ELR (cell line): ENCODE measurements at regions not wholly inside any gene's neighbourhood (a gene's known extent, or its start where the extent isn't known, plus 50 kb on each side); places are given as distances from the start of the nearest gene placed in this dataset.

Source experiments
- DNase-seq: peaks from one replicate; pipeline ENCODE4 v3.0.0-alpha.2; 2015; ENCODE audit warnings: low read depth

- DNase-seq = no peak
Measured at GRCh38 chr15:72919936-72920465, 132.3 kb upstream of the NEO1 start.

- DNase-seq = no peak
Measured at GRCh38 chr15:72916897-72917296, 133.3 kb upstream of the ADPGK start.

GRCh38 chr15:72916378-72916777 is 132.8 kb upstream of the ADPGK start:
- no peak for DNase-seq

DNA sequence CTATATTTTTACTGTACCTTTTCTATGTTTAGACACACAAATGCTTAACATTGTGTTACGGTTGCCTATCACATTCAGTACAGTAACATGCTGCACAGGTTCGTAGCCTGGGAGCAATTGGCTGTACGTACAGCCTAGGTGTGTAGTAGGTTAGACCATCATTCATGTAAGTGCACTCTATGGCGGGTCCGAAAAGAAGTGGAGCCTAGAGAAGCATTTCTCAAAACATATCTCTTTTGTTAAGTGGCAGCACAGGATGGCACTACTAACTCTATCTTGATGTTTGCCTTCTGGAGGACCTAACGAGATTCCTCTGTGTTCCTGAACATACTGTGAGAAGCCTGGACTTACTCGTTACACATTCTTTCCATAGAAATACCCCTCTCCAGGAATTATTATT is 132.3 kb upstream of the ADPGK start:
- DNase-seq = no peak

GRCh38 chr15:72912996-72913395 is 129.4 kb upstream of the ADPGK start:
- no peak for DNase-seq

DNA sequence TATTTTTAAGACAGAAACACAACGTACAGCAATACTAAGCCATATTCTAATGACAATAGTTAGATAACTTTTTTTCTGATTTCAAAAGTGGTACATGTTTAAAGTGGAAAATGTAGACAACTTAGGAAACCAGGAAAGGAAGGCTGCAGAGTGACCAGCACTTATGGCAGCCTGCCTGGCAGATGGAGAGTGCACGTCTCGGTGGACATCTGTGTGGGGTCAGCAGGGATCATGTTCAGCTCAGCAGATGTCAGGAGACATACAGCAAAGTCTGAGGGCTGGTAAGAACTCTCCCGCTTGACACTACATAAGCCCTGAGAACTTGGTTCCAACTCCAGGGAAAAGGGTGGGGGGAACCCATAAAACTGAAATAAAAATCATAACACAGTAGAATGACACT is 128.6 kb upstream of the ADPGK start:
- DNase-seq = no peak

- no peak for DNase-seq
Measured at GRCh38 chr15:72911626-72912025, 128.1 kb upstream of the ADPGK start.

- no peak for DNase-seq
Measured at GRCh38 chr15:72908713-72909112, 125.2 kb upstream of the ADPGK start.

GRCh38 chr15:72907733-72908132 is 124.2 kb upstream of the ADPGK start:
- DNase-seq = no peak

DNA sequence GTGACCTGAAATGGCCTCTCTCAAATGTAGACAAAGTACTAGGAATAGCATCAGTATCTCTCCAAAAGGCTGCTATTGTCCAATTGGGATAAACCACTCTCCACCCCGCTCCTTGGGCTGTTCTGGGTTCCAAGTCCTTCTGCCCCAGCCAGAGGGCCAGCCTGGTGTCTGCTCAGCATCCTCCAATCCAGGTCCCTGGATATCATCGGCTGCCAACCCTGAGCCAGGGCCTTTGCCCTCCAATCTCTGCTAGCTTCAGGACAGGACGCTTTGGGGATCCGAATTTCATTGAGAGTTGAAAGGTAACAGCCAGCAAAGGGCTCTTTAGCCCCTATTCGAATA is 119.3 kb upstream of the ADPGK start:
- no peak for DNase-seq

DNA sequence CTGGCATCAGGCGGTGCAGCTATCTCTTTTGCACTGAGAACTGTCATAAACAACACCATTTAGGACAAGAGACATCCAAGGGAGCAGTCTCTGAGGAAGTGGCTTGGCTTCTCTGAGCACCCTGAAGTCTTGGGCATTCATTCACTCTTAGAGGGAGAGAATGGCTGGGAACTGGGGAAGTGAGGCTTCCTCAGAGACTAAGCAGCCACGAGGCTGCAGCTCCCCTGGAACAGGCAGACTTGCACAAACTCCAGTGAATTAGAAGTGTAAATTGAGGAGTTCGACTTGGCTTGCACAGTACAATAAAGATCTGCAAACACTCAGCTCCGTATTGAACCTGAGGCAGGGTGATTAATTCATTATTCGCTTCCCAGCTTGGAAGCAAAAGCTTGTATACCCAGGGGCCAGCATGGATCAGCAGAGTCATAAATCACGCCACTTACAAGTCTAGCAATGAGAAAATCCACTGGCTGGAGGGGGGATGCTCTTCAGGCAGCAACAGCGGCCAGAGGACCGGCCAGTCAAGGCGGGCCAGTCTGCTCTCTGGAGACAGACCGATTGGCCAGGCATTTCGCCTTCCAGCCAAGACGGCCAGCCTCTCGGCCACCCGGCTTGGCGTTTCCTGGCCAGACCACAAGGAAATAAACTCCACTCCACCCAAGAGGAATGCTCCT is 118.8 kb upstream of the ADPGK start:
- DNase-seq = peak; percentile 20

DNA sequence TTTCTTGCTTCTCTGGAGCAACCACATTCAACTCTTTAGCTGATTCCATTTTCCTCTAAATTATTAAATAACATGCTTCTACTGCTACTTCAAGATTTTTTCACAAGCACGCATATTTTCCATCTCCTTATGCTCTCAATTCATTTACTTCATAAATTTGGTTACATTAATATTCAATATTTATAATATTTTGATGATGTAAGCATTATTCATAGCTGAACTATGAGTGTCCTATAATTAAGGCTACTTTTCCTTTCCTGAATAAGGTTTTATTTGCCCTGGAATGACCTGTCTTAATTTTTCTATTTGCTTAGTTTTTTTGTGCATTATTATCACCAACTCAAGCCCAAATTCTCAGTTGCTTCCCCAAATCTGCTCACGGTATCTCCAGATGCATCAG is 109.4 kb upstream of the ADPGK start:
- no peak for DNase-seq

- no peak for DNase-seq
Measured at GRCh38 chr15:72890043-72890442, 106.5 kb upstream of the ADPGK start.

DNA sequence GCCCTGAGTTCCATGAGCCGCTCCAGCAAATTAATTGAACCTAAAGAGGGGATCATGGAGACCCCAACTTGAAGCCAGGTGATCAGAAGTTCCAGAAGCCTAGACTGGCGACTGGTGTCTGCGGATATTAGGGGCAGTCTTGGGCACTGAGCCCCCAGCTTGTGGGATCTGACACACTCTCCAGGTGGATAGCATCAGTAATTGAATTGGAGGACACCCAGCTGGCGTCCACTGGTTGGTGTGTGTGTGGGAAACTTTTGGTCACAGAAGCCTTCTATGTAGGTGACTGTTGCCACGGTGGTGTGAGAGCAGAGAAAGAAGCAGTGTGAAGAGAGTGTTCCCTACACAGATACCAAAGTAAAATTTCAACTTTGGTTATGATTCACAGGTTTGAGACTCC is 106.0 kb upstream of the ADPGK start:
- no peak for DNase-seq

- DNase-seq = no peak
Measured at GRCh38 chr15:72888811-72889210, 105.3 kb upstream of the ADPGK start.

DNA sequence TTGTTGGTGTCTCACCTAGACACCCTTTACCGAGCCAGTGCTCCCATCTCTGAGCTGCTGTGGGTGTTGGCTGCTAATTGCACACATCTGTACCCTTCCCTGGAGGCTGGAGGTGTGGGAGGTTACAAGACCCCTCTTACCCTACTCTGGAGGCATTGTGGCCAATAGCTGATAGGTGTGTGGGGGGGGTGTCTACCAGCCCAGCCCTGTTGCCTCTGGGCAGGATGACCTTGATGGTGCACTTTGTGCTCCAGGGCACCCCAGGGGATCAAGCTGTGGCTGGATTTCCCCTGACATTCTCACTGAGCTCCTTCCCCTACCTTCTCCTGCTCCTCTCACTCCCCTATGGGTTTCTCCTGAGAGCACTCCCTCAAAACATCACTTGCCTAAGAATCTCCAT is 104.7 kb upstream of the ADPGK start:
- no peak for DNase-seq

GRCh38 chr15:72887376-72887775 is 103.8 kb upstream of the ADPGK start:
- DNase-seq = no peak

GRCh38 chr15:72884311-72884710 is 100.8 kb upstream of the ADPGK start:
- no peak for DNase-seq

GRCh38 chr15:72873379-72874233 is 90.0 kb upstream of the ADPGK start:
- DNase-seq = no peak

GRCh38 chr15:72872066-72872845 is 88.7 kb upstream of the ADPGK start:
- no peak for DNase-seq

- no peak for DNase-seq
Measured at GRCh38 chr15:72866866-72867616, 83.5 kb upstream of the ADPGK start.

DNA sequence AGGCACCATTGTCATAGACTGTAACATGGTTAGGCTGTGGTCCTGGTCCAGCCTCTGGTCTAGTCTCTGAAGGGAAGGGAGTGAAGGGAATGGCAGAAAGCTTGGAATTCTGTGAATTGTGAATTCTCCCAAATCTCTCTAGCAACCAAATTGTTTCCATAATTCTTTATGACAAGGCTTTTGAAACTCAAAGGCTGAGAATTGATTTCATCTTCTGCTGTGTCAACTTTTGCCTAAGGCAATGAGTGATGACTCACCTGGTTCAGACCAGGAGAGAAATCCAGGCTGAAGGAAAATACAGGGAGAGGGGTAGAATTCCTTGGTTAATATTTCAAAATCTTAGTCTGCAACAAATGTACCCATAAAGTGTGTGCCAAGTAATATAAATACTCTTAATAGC is 82.6 kb upstream of the ADPGK start:
- peak; percentile 41 for DNase-seq
